ENCODE measurements at regions not wholly inside any gene's neighbourhood (a gene's known extent, or its start where the extent isn't known, plus 50 kb on each side); places are given as distances from the start of the nearest gene placed in this dataset.

DNA sequence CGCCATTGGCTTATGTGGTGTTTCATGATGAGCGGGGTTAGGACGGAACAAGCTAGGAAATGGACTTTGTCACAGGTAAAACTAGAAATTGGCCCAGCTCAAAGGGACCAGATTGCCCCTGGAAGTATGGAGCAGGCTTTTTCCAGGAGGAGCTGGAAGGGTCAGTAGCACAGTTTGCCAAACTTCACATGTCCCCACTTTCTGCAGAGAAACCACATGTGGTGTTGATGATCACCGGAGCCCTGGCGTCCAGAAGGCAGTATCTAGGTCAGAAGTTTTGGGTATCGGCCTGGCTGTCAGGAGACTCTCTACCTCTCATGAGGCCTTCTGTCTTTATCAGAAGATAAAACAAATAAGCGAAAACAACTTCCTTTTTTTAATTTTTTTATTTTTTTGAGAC, 248.5 kb downstream of the SOX9 start:
- DNase-seq = no peak
- Histone ChIP-seq H3K4me1 (ENCODE audit: control insufficient read depth in 5 of 5, insufficient read depth in 5 of 5, low read length in 5 of 5) (no peaks in the 10 kb centered on the region), H3K9ac (ENCODE audit: insufficient read depth in 1 of 2, low read length in 2 of 2) (no peak overlapping the region), H3K27ac (ENCODE audit: low read depth in 1 of 2, low read length in 1 of 2) (no peak overlapping the region), H3K27me3 (ENCODE audit: control insufficient read depth in 3 of 3, insufficient read depth in 3 of 3, low read length in 2 of 3) (no peaks in the 10 kb centered on the region), H3K9me3 (ENCODE audit: control insufficient read depth in 4 of 4, insufficient read depth in 3 of 4, low read length in 3 of 4) (no peaks in the 10 kb centered on the region), H3K4me3 (no peak overlapping the region), H3K36me3 (ENCODE audit: control insufficient read depth in 4 of 4, insufficient read depth in 4 of 4, low read length in 4 of 4) (no peaks in the 10 kb centered on the region)
- WGBS, 2 donors = 93 to 96% methylated on average over 7 of the region's 7 CpGs
- ATAC-seq (ENCODE audit: insufficient read depth, low FRiP score) = no peak
- TF ChIP-seq, protein P1, sequence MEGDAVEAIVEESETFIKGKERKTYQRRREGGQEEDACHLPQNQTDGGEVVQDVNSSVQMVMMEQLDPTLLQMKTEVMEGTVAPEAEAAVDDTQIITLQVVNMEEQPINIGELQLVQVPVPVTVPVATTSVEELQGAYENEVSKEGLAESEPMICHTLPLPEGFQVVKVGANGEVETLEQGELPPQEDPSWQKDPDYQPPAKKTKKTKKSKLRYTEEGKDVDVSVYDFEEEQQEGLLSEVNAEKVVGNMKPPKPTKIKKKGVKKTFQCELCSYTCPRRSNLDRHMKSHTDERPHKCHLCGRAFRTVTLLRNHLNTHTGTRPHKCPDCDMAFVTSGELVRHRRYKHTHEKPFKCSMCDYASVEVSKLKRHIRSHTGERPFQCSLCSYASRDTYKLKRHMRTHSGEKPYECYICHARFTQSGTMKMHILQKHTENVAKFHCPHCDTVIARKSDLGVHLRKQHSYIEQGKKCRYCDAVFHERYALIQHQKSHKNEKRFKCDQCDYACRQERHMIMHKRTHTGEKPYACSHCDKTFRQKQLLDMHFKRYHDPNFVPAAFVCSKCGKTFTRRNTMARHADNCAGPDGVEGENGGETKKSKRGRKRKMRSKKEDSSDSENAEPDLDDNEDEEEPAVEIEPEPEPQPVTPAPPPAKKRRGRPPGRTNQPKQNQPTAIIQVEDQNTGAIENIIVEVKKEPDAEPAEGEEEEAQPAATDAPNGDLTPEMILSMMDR (IDR thresholded peaks at IDR 0.05; ENCODE audit: control extremely low read depth, extremely low read depth) = no peak

- ATAC-seq (ENCODE audit: insufficient read depth, low FRiP score) (no peak), DNase-seq (no peak)
- H3K27me3 ChIP-seq (ENCODE audit: control insufficient read depth in 3 of 3, insufficient read depth in 3 of 3, low read length in 2 of 3) = no peaks in the 10 kb centered on the region
- WGBS, 2 donors = 69 to 88% methylated on average over 4 of the region's 4 CpGs
- no peaks in the 10 kb centered on the region for H3K36me3 ChIP-seq (ENCODE audit: control insufficient read depth in 4 of 4, insufficient read depth in 4 of 4, low read length in 4 of 4)
- H3K27ac ChIP-seq (ENCODE audit: low read depth in 1 of 2, low read length in 1 of 2) = no peak overlapping the region
- no peaks in the 10 kb centered on the region for H3K9me3 ChIP-seq (ENCODE audit: control insufficient read depth in 4 of 4, insufficient read depth in 3 of 4, low read length in 3 of 4)
- no peaks in the 10 kb centered on the region for H3K4me1 ChIP-seq (ENCODE audit: control insufficient read depth in 5 of 5, insufficient read depth in 5 of 5, low read length in 5 of 5)
- H3K9ac ChIP-seq (ENCODE audit: insufficient read depth in 1 of 2, low read length in 2 of 2) = no peak overlapping the region
- TF ChIP-seq, protein P1 (IDR thresholded peaks at IDR 0.05; ENCODE audit: control extremely low read depth, extremely low read depth) = no peak
- H3K4me3 ChIP-seq = no peak overlapping the region
Observed at GRCh38 chr17:72370819-72371218, 250.0 kb downstream of the SOX9 start.

- H3K4me1 ChIP-seq (ENCODE audit: control insufficient read depth in 5 of 5, insufficient read depth in 5 of 5, low read length in 5 of 5) = peaks cover 0 to 5% (median 0%) of the 10 kb centered on the region in 5 donors
- H3K27ac ChIP-seq (ENCODE audit: low read depth in 1 of 2, low read length in 1 of 2) = no peak overlapping the region
- DNase-seq = no peak
- H3K27me3 ChIP-seq (ENCODE audit: control insufficient read depth in 3 of 3, insufficient read depth in 3 of 3, low read length in 2 of 3) = peaks cover 0 to 3% (median 0%) of the 10 kb centered on the region in 3 donors
- TF ChIP-seq, protein P1 (IDR thresholded peaks at IDR 0.05; ENCODE audit: control extremely low read depth, extremely low read depth) = no peak
- no peaks in the 10 kb centered on the region for H3K9me3 ChIP-seq (ENCODE audit: control insufficient read depth in 4 of 4, insufficient read depth in 3 of 4, low read length in 3 of 4)
- no peak for ATAC-seq (ENCODE audit: insufficient read depth, low FRiP score)
- no peak overlapping the region for H3K9ac ChIP-seq (ENCODE audit: insufficient read depth in 1 of 2, low read length in 2 of 2)
- H3K36me3 ChIP-seq (ENCODE audit: control insufficient read depth in 4 of 4, insufficient read depth in 4 of 4, low read length in 4 of 4) = no peaks in the 10 kb centered on the region
- no peak overlapping the region for H3K4me3 ChIP-seq
- 90 to 95% methylated on average over 10 of the region's 10 CpGs for WGBS, 2 donors
Observed at GRCh38 chr17:72372185-72372584, 251.4 kb downstream of the SOX9 start.
